NCI-H69 (cell line): ENCODE measurements at regions not wholly inside any gene's neighbourhood (a gene's known extent, or its start where the extent isn't known, plus 50 kb on each side); places are given as distances from the start of the nearest gene placed in this dataset.
"Not testable (repeated sequence)": the region's sequence is repeated elsewhere in the genome, so short reads cannot be mapped to it uniquely, and the experiment has no call there.

Source experiments
- DNase-seq: peaks from one replicate; lab custom pipeline; 2025; lab: John Stamatoyannopoulos, UW

DNA sequence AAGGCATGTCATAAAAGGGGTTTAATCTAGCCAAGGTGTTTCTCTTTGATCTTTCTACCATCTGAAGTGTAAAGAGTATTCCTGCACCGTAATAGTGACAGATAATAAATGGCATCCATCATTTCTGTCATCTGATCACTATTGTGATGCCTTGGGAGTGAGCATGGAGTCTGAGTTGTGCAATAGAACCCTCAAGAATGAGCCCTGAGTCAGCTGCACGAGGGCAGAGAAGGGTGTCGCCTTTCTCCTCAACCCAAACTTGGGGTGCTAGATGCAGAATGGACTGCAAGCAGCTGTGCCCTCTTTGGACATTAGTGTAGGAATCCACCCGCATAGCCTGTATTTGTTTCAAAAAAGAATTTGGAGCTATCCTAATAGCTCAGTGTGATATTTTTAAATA is 115.2 kb downstream of the ZNF37A start:
- DNase-seq, result no peak

DNA sequence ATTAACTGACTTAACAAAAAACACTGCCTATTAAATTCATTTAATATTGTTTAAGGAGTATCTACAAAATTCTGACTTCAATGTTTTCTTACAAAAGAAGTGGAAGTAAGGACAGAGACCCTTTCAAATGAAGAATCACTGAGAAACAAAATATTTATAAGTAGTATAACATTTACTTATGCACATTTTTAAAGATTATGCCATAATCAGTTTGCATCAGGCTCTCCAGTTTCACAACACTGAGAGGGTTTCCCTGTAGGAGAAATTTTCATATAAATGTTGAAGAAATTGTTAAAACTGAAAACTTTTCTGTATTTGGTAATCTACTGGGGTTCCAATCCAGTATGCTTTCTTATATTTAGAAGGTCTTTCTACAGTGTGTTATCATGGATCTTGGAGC is 115.6 kb downstream of the ZNF37A start:
- not testable (repeated sequence) for DNase-seq

DNA sequence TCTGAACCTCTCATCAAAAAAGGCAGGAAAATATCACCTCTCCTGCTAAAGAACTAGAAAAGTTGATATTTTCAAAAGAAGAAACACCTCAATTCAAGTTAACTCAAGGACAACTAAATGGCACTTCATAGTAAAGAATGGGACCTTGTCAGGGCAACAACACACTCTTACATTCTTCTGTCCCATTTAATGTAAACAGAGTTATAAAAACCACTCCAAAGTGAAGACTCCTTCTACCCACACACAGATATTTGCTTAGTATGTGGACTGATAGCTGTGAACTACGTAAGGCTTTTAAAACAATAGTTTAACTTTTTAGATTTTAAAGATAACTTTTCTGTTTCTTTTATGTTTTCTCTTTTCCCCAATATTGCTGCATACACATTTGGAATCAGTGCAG is 118.3 kb downstream of the ZNF37A start:
- DNase-seq, result no peak

DNA sequence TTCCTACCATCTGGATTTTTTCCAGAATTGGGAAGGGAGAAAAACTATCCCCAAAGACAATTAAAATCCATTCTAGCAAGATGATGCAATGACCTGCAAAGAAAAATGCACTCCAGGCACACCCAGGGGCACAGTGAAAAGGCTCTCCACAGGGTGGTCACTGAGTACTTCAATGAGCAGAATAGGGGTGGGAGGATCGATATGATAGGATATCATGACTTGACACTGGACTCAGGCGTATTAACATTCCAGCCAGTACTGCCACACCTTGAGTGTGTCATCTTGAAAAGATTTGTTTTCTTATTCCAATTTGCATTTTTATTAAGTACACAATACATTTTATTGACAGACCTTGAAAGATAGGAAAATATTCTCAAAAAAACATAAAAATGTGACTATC is 132.2 kb downstream of the ZNF37A start:
- no peak for DNase-seq

DNA sequence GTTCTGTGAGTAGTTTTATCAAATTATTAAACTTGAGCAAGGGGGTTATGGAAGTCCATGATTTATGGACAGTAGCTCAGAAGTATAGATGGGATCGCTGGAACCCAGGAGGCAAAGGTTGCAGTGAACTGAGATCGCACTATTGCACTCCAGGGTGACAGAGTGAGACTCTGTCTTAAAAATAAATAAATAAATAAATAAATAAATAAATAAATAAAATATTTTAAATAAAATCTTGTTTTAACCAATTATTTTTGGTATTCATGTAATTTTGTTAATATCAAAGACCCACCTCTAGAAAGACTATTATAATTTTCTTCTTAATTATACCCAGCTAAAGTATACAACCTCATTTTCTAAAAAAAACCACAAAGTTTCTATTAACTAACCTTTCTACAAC is 134.3 kb downstream of the ZNF37A start:
- no peak for DNase-seq

DNA sequence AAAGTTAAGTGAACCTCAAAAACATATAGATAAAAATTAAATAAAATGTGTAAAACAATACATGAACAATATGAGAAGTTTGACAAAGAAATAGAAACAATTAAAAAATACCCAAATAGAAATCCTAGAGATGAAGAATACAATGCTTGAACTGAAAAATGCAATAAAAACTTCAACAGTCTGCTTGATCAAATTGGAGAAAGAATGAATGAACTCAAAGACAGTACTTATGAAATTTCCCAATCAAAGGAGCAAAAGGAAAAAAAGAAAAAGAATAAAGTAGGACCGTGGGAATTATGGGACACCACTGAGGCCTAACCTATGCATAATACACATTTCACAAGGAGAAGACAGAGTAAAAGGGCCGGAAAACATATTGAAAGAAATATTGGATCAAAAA is 144.3 kb downstream of the ZNF37A start:
- not testable (repeated sequence) for DNase-seq

DNA sequence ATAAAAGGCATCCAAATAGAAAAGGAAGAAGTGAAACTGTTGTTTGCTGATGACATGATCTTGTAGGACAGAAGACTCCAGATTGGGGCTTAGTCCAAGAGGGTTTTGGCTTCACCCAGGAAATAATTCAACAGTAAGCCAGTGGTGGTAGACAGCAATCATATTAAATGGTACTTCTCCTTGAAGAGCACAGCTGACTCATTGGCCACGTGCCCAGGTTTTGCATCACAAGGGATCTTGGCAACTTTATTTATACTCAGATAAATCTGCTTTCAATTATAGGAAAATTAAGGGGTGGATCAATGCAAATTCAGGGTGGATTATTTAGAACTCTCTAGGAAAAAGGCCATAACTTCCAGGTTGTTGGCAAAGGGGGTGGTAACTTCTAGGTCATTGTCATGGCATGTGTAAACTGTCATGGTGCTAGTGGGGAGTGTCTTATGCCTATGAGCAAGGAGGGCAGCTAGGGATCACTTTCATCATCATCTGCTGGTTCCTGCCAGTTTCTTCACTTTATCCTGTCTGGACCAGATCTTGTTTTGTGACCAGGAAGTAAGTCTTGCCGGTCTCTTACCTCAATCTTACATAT is 148.0 kb downstream of the ZNF37A start:
- DNase-seq, result not testable (repeated sequence)

DNA sequence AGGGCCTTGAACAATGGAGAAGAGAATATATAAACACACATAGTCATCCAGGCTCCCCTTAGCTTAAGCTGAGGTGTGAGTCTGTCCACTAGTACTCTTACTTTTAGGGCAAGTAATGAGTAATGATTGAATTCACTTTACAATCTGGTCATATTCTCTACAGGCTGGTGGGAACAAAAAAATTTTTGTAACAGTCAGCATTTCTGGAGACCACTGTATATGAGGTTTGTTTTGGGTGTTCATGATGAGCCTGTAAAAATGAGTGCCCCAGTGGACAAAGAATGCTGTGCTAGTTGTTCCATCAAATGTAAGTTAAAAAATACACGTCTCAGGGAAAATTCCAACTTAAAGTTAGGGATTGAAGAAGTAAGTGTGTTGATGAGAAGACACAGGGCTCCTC is 154.0 kb downstream of the ZNF37A start:
- DNase-seq, result not testable (repeated sequence)

DNA sequence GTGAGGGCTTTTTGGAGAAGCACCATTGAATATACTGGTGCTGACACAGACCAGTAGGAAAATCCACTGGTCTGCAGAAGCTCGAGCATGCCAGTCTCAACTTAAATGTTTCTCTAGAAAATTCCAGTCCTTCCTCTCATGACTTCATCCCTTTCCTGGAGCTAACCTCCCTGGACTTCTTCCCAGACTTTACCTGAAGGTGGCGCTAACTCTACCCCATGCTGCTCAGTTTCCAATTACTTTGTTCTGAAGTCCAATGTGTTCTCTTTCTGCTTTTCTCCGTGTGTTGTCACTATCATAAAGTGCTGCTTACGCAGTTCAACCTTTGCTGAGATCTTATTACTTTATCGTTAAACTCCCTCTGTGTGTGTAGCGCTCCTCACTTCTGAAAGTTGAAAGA is 158.4 kb downstream of the ZNF37A start:
- DNase-seq, result not testable (repeated sequence)

DNA sequence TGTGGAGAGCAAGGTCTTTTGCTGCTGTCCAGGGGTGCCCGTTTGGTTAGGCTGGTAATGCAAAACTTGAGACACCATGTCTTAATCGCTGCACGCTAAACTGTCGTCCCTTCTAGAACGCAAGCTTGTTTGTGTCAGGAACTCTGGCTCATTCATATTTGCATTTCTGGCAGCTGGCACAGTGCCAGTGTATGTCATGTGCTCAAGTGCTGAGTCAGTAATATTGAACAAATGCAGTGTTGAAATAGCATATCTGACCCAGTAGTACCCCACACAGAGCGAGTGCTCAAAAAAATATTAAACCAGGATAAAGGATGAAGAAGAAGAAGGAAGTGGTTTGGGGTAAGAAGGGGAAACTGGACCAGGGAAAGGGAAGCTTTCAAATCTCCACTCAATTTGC is 173.4 kb downstream of the ZNF37A start:
- DNase-seq, result not testable (repeated sequence)

DNA sequence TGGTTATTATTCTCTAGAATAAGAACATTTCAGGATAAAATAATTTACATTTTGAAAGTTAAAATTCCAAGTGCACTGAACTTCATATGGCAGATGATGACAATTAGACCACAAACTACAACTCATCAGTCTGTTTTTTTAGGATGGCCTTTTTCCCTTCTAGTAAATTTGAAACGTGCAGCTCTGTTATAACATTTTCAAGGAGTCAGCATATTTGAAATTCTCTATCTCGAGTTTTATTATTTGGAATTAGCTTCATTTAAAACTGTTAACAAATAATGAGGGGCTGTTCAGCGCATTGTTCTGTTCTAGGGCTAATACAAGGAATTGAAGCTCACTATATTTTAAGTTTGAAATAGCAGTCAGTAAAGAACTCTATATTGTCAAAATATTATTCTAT is 176.9 kb downstream of the ZNF37A start:
- not testable (repeated sequence) for DNase-seq

DNA sequence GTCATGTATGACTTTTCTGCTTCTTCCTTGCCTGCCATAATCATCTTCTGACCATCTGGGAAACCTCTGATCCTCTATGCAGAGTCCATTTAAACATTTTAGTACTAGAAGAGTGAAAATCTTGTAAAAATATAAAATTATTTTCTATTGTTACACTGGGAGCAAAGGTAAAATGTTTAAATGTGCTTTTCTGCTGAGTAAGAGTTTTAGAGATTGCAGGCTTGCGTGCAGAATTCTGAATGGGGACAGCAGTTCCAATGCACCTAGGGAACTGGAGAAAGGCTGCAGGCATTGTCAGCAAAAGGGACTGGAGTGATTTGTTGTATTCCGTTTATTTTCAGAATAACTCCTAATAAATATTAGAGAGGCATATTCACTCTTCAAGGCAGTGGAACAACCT is 180.7 kb downstream of the ZNF37A start:
- not testable (repeated sequence) for DNase-seq

DNA sequence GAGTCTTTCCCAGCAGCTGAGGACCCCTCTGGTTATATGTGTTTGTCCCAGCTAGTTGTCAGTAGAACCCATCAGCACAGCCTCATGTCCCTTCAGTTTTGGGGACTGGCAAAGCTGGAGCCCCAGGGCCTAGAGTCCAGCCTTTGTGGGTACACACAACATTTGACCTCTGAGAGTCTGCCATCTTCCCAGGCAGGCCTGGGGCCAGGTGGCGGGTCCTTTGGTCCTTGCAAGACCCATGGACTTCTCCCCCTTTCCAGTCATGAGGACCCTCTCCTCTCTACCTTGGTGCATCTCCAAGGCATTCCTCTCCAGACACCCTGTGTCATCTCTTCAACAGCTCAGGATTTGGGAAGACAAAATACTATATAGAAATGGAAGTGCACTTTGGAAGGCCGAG is 198.4 kb downstream of the ZNF37A start:
- DNase-seq, result not testable (repeated sequence)

DNA sequence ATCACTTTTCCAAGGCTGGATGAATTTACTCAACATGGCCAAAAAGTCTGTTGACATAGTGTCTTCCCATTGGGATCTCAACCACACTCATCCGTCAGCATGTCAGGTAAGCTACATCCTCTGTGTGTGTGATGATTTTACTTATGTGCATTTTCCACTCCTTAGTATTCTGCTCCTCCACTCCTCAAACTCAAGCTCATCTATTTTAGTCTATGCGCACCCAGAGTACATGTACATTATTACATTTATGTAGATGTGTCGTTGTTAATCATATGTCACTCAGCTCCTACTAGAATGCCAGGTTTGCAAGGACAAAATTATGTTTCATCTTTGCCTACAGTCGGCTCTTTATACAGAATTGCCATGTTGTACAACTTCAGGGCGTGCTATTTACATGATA is 216.0 kb downstream of the ZNF37A start:
- DNase-seq, result not testable (repeated sequence)

DNA sequence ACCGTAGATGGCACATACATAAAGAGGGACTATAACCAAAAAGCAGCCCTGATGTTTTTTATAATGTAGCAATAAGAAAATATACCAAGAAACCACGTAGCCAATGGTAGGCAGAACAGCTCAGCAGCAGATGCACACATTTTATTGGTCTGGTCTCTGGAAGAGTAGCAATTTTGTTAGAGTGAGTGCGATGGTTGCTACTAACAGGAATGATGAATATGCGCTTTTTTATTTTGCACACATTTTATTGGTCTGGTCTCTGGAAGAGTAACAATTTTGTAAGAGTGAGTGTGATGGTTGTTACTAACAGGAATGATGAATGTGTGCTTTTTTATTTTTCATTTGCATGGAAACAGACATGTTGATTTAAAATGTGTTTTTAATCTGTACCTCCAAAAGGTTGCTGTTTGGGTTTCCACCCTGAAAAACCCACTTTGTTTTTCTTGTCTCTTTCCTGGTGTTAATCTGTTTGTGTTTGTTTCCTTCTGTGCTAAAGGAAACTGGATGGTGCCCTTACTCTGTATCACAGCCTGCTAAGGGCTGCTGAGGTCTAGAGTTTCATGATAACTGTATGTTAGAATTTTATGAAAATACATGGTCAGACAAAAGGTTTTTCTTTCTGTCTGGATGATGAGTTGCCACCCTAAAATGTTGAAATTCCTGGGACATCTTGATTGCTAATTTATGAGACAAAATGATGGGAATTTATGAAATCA is 221.1 kb downstream of the ZNF37A start:
- not testable (repeated sequence) for DNase-seq

DNA sequence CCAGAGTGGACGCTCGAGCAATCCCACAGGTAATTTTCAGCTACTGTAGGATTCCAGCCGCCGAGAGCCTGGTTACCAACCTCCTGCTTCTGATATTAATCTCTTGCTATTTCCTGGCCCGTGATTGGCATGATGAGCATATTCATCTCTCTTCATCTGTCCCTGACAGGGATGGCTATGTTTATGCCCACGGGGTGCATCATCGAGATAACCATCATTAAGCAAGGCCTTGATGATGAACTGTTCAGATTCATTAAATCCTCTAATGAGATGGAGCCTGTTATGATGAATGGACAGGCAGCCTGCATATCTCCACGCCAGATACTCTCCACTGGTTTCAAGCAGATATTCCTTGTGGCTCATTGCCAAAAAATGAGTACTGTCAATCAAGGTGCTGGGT is 227.3 kb downstream of the ZNF37A start:
- not testable (repeated sequence) for DNase-seq

DNA sequence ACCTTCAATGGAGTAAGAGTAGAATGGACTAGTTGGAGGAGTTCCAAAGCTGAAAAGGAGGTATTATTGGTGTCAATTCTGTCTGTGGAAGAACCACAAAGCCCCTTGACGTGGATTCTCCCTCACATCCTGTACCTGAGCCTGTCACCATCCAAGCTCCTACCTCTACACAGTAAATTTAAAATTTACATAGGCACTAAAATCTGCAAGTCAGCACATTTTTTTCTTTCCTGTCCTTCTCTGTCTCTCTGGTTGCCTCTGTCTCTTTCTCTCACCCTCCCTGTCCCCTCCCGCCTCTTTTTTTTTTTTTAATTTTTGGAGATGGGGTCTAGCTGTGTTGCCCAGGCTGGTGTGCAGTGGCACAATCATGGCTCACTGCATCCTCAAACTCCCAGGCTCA is 236.2 kb downstream of the ZNF37A start:
- DNase-seq, result not testable (repeated sequence)

DNA sequence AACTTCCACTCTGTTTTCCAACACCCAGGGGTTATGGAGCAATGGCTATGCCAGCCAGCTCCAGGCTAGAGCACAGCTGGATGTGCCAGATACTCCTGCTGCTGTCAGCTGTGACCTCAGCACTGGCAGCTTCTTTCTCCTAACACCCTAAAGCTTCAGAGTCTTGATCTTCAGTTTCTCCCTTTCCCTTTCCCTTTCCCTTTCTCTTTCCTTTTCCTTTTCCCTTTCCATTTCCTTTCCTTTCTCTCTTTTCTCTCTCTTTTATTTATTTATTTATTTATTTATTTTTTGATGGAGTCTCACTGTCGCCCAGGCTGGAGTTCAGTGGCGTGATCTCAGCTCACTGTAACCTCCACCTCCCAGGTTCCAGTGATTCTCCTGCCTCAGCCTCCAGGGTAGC is 237.0 kb downstream of the ZNF37A start:
- DNase-seq, result not testable (repeated sequence)

DNA sequence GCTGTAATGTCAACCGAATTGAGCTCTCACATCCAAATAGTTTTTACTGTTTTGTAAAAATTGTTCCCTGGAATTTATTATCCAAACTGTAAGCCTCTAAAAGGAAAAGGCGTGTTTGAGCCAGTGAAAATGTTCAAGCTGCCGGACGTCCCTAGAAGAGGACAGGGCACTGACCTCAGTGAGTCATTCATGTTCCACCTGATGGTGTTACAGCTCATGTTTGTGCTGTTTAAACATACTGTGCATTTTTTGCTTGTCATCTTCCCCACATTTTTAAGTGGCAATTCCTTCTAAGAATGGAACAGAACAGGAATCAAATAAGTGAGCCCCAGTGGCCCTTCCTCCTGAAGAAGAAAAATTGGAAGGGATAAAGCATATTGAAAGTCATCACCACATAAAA is 239.6 kb downstream of the ZNF37A start:
- DNase-seq, result not testable (repeated sequence)

DNA sequence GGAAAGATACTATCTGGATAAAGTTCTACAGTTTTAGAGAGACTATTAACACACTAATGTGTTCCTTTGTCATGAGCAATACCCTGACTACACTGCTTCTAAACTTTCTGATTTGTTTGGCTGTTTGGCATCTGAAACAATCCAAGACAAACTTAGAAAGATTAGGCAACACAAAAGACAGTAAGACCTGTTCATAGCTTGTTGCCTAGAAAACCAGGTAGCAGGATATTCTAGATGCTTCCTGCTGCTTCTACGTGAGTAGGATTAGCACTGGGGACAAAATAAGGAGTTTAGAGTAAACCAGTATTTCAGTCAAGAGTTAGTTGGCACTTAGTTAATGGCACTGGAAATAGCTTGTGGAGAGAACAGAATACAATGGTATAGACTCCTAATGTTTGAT is 256.5 kb downstream of the ZNF37A start:
- DNase-seq, result not testable (repeated sequence)

DNA sequence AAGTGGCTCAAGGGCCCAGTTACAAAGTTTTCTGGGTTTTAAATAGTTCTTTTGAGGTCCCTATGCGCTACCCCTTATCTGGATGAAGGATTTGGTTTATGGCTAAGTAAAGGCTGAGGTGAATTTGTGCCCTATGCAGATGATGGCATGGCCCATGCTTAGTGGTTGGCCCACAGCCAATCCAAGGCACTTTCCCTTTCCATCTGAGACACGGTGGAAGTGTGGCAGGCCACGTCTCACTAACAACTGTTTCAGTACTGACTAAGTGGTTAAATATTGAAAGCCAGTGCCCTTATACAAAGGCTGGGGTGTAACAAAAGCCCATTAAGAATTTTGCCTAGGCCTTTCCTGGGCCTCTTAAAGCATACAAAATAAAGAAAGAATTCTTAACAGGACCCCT is 260.3 kb downstream of the ZNF37A start:
- not testable (repeated sequence) for DNase-seq

DNA sequence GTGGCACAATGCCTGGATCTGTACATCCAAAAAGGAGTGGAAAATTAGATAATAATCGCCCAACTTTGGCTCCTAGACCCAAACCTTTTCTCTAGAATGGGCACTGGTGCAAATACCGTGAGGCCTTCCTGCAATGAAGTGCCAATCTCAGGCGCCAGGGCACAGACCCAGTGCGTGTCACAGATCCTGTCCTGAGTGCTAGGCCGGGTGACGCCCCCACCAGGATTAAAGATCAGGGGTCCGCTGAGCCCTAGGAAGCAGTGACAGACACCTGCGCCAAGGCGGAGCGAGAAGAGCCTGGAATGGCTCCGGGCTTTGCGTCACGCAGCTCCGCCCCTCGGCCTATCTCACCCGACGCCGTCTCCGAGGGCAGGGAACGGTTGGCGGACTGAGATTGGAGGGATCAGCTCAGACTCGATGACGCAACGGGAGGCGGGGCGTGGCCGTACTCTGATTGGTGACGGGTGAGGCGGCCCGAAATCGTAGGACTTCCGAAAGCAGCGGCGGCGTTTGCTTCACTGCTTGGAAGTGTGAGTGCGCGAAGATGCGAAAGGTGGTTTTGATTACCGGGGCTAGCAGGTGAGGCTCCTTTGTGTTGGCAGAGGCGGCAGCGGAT is 261.9 kb downstream of the ZNF37A start:
- peak; percentile 83 for DNase-seq

DNA sequence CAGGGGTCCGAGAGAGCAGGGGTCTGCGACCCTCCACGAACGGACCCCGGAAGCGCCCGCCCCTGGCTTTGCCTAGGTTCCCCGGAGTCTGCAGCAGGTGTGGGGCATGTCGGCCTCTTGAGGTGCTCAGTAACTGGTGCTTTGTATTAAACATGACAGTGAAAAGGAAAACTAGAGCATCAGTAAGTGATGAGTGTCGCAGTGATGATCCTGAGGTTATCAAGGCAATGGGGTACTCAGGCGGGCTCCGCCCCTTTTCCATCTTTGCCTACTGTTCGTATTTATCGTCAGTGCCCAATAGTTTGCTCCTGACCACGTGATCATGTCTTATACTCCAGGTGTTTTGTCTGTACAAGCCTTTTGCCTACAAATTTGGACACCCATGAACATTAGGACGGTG is 262.4 kb downstream of the ZNF37A start:
- DNase-seq, result peak; percentile 35
